SK-N-SH treated with all-trans-retinoic acid at 6 μM for 48 hours (cell line): ENCODE measurements at regions not wholly inside any gene's neighbourhood (a gene's known extent, or its start where the extent isn't known, plus 50 kb on each side); places are given as distances from the start of the nearest gene placed in this dataset.

Experiments used
- BACH2 ChIP-seq: fragments of 250-450 bp; sonication (Bioruptor Pico); IDR thresholded peaks from 2 replicates; pipeline ENCODE4 v1.9.0; 2021; ENCODE audit warnings: mild to moderate bottlenecking, borderline replicate concordance
- PPARA ChIP-seq: fragments of 250-450 bp; sonication (Bioruptor Pico); IDR thresholded peaks from 2 replicates; pipeline ENCODE4 v1.5.0; 2020; ENCODE audit warnings: mild to moderate bottlenecking, borderline replicate concordance

DNA sequence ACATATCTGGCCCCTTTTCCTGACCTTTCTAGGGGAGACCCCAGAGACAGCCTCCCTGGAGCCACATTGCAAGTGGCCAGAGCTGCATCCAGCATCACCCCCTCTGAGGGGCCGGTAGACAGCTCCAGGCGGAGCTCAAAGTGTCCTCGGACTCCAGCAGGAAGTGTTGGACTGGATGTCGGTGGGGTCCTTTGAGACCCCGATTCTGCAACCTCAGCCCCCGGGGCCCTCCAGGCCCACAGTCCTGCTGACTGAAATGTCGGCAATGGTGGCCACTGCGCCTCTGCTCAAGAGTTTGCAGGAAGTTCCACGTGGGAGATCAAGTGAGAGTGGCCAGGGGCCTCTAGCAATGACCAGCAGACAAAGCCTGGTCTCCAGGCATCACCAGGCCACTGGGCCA, 115.9 kb upstream of the FOXD4L5 start:
- TF ChIP-seq BACH2 (CRISPR knock-in tag) (no peak), PPARA (CRISPR knock-in tag) (no peak)
